NCI-H1694 treated with DMSO at 0.1 percent for 48 hours (cell line): ENCODE measurements at regions not wholly inside any gene's neighbourhood (a gene's known extent, or its start where the extent isn't known, plus 50 kb on each side); places are given as distances from the start of the nearest gene placed in this dataset.
A peak's percentile ranks its signal among the peaks of the same experiment; 100 is the strongest.

Experiments used
- DNase-seq: peaks from one replicate; lab custom pipeline; 2025; lab: John Stamatoyannopoulos, UW

DNA sequence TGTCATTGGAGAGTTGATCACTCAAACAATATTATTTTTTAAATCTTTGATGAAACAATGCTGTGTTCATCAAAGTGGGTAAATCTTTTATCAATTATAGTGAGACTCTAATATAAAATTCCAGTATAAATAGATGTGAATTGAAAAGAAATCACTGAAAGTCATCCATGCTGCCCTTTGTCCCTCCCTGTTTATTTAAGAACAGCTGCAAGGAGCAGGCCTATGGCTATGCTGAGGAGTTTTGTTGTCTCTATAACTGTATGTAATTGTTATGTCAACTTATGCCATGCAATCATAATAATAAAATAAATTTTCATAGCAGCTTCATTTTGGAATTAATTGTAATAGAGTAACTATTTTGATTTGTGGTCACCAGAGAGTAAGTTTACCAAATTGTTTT, 1272.4 kb upstream of the ADGRL4 start:
- DNase-seq = no peak

DNA sequence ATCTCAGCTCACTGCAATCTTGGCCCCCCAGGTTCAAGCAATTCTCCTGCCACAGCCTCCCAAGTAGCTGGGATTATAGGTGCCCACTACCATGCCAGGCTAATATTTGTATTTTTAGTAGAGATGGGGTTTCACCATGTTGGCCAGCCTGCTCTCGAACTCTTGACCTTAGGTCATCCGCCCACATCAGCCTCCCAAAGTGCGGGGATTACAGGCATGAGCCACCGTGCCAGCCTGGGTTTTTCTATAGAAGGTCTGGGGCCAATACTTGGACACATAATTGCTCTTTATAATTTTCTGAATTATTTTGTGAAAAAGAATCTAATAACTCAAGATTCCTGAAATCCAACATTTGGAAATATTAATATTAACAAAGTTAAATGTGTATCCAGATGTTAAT, 1267.7 kb upstream of the ADGRL4 start:
- no peak for DNase-seq

DNA sequence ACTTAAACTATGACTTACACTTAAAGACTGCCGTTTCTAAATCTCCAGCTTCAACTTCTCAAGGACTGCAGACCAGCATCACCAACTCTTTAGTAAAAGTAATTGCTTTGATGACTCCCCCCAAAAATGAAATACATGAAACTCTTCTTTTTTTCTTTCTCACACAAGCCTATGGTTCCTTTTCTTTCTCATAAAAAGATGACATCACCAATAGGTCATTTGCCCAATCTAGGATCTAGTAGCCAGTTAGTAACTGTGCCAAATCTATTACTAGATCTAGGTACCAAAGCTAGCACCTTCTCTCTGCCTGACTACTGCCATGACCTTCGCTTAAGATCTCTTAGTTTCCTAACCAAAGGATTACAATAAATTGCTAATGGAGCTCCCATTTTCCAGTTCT, 1266.0 kb upstream of the ADGRL4 start:
- DNase-seq = no peak

DNA sequence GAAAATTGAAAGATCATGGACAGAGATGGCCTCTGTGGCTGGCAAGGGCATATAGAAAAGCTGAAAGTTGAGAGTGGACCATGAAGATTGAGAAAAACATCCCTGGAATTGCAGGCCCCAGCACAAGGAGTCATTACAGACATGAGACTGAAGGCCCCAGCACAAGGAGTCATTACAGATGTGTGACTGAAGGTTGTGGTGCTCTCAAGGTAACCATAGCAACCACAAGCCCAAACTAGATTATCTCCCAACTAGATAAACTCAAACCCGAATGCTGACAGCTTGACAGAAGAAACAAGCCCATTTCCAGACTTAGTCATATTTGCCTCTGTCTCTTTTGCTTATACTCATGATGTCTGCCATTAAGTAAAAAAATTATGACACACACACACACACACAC, 1252.1 kb upstream of the ADGRL4 start:
- DNase-seq = no peak

DNA sequence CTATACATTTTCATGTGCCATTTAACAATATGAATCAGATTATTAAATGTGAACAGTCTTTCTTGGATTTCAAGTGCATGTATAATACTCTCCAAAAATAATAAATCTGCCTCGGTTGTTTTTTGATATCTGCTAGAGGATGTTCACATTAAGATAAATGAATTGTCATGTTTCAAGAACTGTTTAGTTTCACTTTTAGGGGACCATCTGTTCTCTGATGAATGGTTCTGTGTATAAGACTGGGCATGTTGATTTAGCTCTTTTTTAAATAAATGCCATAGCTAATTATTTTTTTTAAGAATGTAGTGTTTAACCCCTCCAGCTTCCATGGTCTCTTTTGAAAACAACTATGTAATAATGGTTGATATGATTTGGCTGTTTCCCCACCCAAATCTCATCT, 1245.1 kb upstream of the ADGRL4 start:
- peak; percentile 93 for DNase-seq

DNA sequence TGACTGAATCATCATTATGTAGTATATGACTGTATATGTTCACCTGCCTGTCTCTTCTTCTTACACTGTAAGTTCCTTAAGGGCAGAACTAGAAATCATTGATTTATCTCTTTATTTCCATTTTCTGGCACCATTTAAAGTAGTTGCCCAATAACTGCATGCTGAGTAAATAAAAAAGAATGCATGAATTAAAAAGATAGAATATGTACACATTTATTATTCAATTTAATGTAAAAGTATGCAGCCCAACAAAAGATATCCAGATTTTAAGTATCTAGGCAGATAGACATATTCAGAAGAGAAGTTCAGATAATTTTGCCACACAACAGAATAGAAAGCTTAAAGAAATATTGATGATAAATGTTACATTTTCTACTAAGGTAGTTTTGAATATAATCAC, 1244.6 kb upstream of the ADGRL4 start:
- no peak for DNase-seq

DNA sequence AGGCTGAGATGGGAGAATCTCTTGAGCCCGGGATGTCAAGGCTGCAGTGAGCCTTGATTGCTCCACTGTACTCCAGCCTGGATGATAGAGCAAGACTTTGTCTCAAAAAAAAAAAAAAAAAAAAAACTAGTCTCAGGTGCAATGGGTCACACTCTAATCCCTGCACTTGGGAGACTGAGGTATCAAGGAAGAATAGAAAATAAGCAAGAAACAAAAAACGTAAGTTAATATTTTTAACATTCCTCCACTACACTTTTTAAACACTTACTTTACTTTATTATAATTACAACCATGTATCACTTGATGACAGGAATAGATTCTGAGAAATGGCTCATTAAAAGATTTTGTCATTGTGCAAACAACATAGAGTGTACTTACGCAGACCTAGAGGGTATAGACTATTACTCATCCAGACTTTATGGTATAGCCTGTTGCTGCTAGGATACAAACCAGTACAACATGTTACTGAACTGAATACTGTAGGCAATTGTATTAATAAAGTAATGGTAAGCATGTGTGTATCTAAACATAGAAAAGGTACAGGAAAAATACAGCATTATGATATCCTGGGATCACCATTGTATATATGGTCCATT, 1244.1 kb upstream of the ADGRL4 start:
- no peak for DNase-seq

DNA sequence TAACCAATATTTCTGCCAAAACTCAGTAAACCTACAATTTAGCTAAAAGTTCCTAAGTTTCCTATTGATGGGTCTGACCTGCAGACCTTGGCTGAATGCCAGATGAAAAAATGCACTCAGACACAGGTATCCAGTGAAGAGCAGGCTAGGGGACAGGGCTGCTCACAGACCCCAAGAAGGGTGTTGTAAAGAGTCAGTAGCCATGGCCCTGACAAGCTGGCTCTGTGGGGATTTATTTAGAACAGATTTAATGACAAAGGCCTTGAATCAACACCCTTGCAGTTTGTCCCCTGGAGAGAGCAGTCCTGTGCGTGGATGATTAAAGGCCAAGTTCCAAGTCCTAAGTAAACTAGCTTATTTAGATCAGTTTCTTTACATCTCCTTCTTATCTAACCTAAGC, 1243.2 kb upstream of the ADGRL4 start:
- DNase-seq = no peak

DNA sequence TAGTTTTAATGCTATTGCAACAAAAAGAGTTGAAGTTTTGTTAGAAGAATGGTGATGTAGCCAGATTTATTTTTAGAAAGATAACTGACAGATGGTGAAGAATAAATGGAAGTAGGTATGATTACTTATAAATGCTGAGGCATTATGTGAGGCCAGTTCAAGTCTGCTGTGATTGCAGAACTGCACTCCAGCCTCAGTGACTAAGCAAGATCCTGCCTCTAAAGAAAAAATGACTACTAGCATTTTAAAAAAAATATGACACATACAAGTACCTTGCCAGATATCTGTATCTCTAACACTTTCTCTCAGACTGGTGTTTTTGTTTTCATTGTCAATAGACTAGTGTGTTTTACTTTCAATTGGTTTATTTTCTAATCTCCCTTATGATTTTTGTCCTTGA, 1242.4 kb upstream of the ADGRL4 start:
- no peak for DNase-seq

DNA sequence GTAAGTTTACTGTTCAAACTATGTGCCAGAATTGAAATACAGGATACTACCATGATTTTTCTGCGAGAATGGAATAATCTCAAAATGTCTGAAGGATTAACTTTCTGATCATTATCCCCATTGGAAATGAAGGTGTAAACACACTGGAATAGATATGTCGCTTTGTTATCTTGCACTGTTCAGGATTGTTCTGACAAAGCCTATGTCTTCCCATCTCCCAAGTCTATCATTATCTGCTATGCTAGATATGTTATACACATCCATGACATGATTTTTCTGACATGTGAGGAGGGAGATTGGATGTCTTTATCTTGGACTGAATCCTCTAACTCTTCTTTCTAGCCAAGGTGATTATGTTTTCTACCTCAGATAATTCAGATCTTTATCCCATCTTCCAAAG, 1239.3 kb upstream of the ADGRL4 start:
- no peak for DNase-seq

DNA sequence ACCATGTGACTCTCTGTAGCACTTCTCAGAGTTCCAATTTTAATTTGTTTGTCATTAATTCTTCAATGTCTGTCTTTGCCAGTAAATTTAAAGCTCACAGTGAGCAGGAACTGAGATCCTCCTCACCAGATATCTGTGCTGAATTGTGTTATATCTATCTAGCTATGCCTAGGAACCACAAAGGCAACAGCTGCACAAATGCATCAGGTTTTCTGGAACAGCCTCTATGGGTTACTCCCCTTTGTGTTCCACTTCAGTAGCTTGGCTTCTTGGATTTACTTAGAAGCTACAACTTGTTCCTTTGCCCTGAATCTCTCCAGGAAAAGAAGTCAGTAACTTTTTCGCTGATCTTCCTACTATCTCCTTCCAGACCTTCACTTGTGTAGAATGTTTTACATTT, 1237.8 kb upstream of the ADGRL4 start:
- DNase-seq = no peak

DNA sequence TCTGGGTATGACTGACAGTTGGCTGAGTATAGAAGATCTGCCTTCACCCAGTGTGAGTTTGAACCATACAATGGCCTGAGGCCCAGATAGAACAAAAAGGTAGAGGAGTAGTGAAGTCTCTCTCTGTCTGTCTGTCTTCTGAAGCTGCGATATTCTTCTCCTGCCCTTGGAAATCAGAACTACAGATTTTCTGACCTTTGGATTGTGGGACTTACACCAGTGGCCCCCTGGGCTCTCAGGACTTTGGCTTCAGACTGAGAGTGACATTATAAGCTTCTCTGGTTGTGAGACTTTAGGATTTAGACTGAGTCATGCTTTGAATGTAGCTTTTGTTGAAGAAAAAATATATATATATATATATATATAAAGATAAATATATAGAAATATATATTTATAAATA, 1235.0 kb upstream of the ADGRL4 start:
- DNase-seq = no peak

DNA sequence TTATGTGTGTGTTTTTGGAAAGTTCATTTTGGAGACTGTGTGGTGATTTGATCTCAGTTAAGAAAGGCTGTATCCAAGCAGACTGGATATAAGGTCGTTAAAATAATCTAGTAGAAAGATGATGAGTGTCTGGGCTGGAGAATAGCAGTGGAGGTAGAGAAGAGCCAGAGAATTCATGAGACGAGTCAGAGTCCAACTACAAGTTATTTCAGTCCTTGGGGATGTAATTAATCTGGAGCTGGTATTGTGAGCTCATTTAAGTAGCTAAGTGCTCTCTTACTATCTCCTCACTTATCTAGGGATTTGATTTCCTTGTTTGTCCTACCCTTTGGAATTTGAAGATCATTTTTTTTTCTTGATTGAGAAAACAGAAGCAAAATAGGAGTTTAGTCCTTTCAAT, 1219.0 kb upstream of the ADGRL4 start:
- no peak for DNase-seq

DNA sequence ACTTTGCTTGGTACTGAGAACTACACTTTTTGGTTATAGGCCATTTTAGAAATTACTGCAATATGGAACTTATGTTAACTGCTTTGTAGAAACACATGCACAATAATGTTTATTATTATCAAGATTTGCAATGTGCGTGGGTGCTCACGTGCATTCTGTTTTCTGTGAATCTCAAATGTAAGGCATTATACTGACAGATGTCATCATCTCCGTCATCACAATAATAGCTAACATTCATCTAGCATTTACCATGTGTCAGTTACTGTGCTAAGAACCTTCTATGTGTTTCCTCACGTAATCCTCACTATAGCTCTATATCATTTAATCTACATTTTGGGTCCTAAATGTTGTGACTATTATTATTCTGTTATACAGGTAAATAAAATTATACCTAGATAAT, 1214.8 kb upstream of the ADGRL4 start:
- no peak for DNase-seq

DNA sequence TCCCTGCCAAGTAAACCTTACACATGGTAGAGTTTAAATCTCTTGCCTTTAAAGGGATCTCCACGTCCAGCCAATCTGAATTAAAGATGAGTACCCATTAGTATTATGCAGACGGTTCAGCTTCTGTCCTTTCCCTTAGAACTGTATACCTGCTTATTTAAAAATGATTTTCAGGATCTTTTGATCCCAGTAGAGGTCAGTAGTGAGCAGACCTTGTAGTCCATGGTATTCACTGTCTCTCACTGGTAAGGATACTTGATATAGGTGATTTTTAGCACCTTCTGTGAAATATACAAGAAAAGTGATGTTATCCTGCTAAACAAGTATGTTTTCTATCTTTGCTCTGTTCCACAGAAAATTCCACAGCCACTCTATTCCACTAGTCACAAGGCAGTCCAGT, 1211.6 kb upstream of the ADGRL4 start:
- peak; percentile 59 for DNase-seq

DNA sequence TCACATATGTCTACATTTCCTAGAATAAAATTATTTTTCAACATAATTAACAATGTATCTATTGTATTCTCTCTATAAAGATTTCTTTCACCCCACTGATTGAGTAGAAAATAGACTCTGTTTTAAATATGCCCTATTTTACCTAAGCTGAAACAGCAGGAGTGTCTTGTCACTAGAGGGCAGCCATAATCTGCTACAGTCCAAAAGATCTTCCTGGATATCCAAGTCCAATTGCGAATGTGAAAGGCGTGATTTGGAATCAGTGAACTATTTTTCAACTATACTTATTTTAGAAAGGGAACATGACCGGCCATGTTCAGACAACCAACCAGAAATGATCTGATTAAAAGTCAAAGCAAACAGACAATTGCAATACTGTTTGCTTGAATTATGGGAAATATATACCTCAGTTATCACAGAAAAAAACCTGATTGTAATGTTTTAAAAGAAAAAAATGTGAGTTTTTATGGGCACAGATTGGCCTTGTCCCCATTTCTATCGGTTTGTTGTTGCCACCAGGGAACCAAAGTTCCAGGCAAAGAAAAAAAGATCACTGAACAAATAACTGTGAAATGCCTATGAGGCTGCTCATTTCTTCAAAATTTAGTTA, 1211.0 kb upstream of the ADGRL4 start:
- DNase-seq = peak; percentile 75

DNA sequence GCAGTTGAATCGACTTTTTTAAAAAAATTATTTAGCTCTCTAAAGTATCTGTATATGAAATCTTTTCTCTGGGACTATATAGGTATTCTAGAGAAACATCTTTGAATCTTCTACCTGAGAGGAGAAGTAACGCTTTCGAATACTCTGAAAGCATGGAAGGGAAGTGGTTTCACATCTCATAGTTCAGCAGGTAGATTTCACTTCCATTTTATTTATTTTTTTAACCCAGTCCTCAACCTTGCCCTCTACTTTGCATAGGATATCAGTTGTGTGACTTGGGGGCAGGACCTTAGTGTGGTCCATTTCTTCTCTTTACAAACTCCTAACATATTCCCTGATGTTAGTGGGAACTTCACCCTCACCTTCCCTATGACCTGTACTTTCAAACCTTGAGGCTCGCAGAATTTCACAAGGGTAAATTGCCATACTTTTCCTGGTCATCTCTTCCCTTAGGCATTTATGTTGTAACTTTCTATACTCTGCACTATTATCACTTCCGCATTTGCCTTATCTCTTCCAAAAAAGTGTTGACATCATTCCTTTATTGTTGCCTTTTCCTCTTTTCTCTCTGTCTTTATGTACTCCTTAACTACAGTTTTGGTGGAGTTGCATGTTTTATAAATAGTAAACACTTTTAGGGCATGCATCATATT, 1208.5 kb upstream of the ADGRL4 start:
- DNase-seq = no peak

DNA sequence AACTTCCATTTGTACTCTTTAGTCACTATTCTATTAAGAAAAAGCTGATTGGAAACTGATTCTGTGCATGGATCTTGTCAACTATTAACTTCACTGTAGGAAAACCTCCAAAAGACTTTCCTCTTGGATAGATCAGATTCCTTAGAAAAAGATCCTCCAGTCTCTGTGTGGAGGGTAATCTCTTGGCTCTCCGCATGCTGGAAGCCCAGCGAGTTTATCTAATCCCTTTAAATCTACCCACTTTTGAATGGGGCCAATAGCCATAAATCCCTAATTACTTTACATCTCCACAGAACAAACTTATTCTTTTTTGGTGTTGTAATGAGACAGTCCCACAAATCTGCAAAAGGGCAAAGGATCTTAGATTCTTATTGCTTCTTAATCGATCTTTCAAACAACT, 1206.4 kb upstream of the ADGRL4 start:
- DNase-seq = no peak

DNA sequence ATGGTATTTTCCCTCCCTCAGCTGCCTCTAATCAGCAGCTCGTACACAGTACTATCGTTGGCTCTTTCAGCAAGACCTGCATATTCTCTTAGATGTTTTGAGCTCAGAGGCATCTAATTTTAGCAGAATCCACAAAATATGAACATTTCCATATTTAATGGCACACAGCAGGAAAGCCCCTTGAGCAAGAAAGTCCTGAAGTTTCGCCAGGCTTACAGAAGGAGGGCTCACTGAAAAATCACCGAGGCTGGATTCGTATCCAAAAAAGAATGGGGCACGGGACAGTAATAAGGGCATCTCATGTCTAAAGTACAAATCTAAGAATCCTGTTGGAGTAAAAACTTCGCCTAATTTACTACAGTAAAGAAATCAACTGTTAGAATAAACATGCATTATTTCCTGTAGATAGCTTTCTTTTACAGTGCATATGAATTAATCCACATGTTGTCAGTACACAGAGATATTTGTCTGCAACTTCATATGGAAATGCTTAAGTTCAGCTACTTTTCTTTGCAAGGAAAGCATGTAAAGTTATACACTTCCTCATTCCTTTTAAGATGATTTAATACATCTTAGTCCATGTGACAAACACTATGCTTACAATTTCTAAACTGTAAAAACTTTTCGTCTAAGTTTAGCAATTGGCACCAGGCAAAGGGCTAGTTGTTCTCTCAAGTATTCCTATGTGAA, 1205.3 kb upstream of the ADGRL4 start:
- DNase-seq = no peak

DNA sequence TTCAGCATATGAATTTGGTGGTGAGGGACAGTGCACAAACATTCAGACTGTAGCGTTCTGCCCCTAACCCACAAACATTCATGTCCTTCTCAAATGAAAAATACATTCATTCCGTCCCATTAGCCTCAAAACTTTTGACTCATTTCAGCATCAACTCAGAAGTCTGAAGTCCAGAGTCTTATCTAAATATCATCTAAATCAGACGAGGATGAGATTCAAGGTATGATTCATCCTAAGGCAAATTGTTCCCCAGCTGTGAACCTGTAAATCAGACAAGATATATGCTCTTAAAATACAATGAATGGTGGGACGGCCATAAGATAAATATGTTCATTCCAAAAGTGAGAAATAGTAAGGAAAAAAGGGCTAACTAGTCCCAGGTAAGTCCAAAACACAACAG, 1195.6 kb upstream of the ADGRL4 start:
- DNase-seq = no peak

DNA sequence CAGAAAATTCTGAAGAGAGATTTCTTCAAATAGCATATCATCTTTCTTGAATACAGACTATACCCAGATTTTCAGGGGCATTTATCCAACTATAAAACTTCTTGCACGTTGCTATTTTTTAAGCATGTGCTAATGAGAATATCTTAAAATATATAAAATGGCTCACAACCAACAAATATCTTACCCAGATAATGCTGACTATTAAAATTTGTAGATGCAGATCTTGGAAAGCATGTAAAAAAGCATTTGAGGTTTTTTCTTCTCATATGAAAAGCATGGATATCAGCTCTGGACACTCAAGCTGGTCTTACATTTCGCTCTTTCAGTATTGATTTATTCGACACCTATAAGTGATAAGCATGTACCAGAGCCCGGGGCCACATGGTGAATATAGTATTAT, 1187.7 kb upstream of the ADGRL4 start:
- no peak for DNase-seq

DNA sequence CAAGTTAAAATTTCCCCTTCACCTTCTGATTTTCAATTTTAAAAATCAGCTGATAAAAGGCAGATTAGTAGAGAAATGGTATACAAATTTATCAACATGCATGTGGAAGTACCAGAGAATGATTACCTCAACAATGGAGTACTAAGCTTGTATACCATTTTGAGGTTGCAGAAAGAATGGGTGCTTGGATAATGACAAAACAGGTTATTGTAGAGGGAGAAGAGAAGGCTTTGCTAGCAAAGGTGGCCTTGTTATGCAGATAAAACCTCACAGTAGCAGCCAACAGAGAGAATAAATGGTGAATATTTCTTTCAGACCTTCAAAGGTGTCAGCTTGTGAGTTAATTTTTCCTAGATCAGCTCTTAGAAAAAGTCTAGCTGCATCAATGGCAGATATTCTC, 1174.9 kb upstream of the ADGRL4 start:
- DNase-seq = no peak

DNA sequence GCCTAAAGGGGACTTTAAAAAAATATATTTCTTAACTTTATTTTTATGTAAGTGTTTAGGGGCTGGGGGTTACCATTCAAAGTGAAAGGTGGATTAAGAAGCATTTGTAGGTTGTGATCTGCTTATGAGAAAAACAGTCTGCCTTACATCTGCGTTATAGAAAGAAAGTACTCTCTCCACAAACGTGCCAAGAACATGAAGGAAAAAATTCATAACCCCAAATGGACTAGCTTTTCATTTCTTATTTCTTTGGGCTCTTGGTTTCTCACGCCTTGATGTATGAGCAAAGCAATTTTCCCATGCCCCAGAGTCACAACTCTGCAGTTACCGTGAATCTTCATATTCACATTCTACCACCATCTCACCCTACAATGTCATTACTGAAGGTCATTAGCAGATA, 1165.1 kb upstream of the ADGRL4 start:
- no peak for DNase-seq
